ENCODE measurements at regions not wholly inside any gene's neighbourhood (a gene's known extent, or its start where the extent isn't known, plus 50 kb on each side); places are given as distances from the start of the nearest gene placed in this dataset.

DNA sequence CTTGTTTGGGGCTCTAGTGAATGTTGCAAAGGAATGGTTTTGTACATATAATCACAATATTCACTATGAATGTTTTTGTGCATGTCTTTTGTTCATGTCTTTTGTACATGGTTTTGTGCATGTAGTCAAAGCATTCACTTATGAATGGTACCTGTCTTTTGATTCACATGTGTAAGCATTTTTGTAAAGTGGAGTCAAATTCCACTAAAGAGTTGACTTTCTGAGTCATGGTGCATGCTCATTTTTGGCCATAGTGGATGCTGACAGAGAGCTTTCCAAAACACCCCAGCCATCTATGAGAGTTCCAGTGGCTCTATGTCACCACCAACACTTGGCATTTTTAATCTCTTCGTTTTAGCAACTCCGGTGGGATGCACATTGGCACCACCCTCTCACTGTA is 1185.9 kb upstream of the TMEM132C start:
- no peak for DNase-seq
- Mint-ChIP-seq H3K9me3 (peaks cover 1 to 2% of the 10 kb centered on the region in 2 donors), H3K4me3 (no peak overlapping the region), H3K4me1 (ENCODE audit: low read depth) (peaks cover 12% of the 10 kb centered on the region), H3K27ac (no peak overlapping the region), H3K27me3 (ENCODE audit: low read depth) (peaks cover 7% of the 10 kb centered on the region), H3K36me3 (ENCODE audit: insufficient read depth in 2 of 2) (no peaks in the 10 kb centered on the region)
- no peak for ATAC-seq (replicated peaks in 1 of 2)

DNA sequence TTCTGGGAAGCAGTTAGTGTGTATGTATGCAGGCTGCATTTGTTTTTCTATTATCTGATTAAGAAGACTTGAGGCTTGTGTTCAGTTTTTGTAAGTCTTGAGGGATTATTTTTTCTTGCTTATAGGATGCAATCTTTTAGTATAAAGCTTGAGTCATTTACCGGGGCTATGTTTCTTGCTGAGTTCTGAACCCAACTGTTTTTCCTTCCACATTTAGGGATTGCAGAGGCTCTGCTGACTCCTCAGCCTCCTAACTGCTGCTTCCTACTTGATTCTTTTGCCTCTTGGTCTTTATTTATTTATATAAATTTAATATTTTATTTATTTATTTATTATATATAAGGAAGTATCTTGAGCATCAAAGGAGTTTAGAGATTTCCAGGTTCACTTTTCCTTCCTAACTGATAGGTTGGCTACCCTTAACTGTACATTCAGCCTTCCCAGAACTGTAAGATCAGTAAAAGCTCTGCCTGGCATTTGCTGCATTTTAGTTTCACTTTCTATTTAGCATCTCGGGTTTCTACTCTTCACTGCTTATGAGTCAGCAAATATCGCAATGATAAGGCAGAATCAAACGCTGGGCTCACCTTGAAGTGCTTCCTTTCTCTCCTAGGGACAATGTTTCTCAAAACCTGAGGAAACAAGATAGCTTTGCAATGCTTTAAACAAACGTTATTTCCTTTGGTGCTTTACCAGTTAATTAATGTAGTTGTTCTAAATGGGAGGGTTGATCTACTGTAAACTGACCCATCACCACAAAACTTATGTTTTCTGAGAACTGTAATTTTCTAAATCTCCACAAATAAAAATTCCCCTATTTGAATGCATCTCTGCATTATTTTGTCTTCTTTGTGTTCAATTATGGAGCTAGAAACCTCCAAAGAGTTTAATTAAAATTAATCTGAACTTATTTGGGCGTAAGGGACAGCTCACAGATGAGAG is 1183.7 kb upstream of the TMEM132C start:
- H3K27me3 Mint-ChIP-seq (ENCODE audit: low read depth) = no peaks in the 10 kb centered on the region
- ATAC-seq (replicated peaks in 1 of 2) (peak; percentile 77 to 97), DNase-seq (peak in 1 of 2 donors; percentile 30)
- no peaks in the 10 kb centered on the region for H3K36me3 Mint-ChIP-seq (ENCODE audit: insufficient read depth in 2 of 2)
- H3K4me1 Mint-ChIP-seq (ENCODE audit: low read depth) = peaks cover 12% of the 10 kb centered on the region
- H3K9me3 Mint-ChIP-seq = peaks cover 1 to 2% of the 10 kb centered on the region in 2 donors
- peak overlapping the region; percentile 46 to 83 for H3K4me3 Mint-ChIP-seq
- H3K27ac Mint-ChIP-seq = peak overlapping the region; percentile 66

DNA sequence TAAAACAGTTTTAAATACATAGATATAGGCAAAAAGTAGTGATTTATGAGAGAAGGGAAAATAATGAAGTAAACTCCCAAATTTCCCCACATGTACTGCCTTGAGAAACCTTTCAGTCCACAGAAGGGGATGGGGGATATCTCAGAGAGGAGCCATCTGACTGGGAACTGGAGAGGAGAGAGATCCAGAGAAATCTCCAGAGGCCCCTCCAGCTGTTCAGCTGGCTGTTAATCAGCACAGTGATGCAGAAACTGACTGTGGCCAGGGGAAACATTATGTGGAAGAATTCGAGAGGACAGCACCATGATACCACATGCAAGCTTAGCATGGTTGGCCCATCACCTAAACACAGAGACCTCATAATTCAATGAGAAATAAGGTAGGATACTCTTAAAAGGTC is 1165.9 kb upstream of the TMEM132C start:
- H3K36me3 Mint-ChIP-seq (ENCODE audit: insufficient read depth in 2 of 2) = no peaks in the 10 kb centered on the region
- no peak overlapping the region for H3K4me3 Mint-ChIP-seq
- no peak for DNase-seq
- no peaks in the 10 kb centered on the region for H3K4me1 Mint-ChIP-seq (ENCODE audit: low read depth)
- no peak for ATAC-seq (replicated peaks in 1 of 2)
- H3K27me3 Mint-ChIP-seq (ENCODE audit: low read depth) = no peaks in the 10 kb centered on the region
- no peaks in the 10 kb centered on the region for H3K9me3 Mint-ChIP-seq
- H3K27ac Mint-ChIP-seq = no peak overlapping the region

DNA sequence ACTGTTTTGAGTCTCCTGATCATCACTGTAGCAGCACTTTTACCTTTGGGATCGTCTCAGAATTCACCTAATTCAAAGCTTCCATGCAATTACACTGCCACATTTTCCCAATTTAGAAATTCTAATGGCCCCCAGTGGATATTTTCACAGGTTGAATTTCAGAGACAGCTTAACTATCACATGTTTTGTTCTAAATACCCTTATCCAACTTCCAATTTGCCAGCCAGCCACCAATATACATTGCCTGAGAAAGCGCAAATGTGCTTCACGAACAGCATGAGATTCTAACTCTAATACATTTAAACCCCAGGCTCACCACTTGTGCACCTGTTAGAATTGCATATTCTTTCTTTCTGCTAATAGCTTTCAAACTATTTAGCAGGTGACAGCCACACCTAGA is 1160.9 kb upstream of the TMEM132C start:
- Mint-ChIP-seq H3K36me3 (ENCODE audit: insufficient read depth in 2 of 2) (no peaks in the 10 kb centered on the region), H3K4me3 (no peak overlapping the region), H3K27ac (no peak overlapping the region), H3K4me1 (ENCODE audit: low read depth) (no peaks in the 10 kb centered on the region), H3K27me3 (ENCODE audit: low read depth) (no peaks in the 10 kb centered on the region), H3K9me3 (no peaks in the 10 kb centered on the region)
- DNase-seq = no peak
- ATAC-seq (replicated peaks in 1 of 2) = no peak

DNA sequence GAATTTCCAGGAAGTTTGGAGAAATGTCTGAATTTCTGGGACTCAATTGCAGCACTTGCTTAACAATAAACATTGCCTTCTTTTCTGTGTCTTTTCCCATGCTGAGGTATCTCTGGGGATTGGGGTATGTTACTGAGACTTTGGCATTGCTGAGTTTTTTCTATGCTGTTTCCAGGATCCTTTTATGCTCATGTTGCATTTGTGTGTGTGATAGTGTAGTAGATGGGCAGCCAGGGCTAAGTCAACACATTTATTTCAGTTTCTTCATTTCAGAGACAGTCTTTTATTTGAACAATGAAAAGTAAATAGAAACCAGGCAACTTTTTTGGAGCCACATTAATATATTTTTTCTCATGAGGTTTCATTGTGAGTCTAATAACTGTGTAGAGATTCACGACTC is 1160.3 kb upstream of the TMEM132C start:
- Mint-ChIP-seq H3K4me1 (ENCODE audit: low read depth) (no peaks in the 10 kb centered on the region), H3K36me3 (ENCODE audit: insufficient read depth in 2 of 2) (no peaks in the 10 kb centered on the region), H3K27me3 (ENCODE audit: low read depth) (no peaks in the 10 kb centered on the region), H3K9me3 (no peaks in the 10 kb centered on the region), H3K27ac (no peak overlapping the region), H3K4me3 (no peak overlapping the region)
- ATAC-seq (replicated peaks in 1 of 2) (no peak), DNase-seq (no peak)

DNA sequence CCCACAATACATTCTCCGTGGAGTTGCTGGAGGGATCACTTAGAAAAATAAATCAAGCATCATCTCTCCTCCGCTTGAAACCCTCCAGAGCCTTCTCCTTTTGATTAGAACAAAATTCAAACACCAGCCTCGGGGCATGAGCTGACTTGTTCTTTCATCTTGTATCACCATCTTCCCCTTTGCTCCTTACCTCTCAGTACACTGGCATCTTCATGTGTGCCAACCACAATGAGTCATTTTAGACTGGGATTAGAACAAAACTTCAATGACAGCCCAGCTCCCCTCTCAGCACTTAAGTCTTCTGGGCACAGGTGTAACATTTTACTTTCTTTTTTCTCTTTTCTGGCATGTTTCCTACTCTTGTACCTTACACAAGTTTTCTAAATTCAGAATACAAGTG is 1159.2 kb upstream of the TMEM132C start:
- ATAC-seq (replicated peaks in 1 of 2) (no peak), DNase-seq (no peak)
- H3K27ac Mint-ChIP-seq = no peak overlapping the region
- H3K4me1 Mint-ChIP-seq (ENCODE audit: low read depth) = no peaks in the 10 kb centered on the region
- H3K27me3 Mint-ChIP-seq (ENCODE audit: low read depth) = no peaks in the 10 kb centered on the region
- H3K9me3 Mint-ChIP-seq = no peaks in the 10 kb centered on the region
- H3K36me3 Mint-ChIP-seq (ENCODE audit: insufficient read depth in 2 of 2) = no peaks in the 10 kb centered on the region
- no peak overlapping the region for H3K4me3 Mint-ChIP-seq

DNA sequence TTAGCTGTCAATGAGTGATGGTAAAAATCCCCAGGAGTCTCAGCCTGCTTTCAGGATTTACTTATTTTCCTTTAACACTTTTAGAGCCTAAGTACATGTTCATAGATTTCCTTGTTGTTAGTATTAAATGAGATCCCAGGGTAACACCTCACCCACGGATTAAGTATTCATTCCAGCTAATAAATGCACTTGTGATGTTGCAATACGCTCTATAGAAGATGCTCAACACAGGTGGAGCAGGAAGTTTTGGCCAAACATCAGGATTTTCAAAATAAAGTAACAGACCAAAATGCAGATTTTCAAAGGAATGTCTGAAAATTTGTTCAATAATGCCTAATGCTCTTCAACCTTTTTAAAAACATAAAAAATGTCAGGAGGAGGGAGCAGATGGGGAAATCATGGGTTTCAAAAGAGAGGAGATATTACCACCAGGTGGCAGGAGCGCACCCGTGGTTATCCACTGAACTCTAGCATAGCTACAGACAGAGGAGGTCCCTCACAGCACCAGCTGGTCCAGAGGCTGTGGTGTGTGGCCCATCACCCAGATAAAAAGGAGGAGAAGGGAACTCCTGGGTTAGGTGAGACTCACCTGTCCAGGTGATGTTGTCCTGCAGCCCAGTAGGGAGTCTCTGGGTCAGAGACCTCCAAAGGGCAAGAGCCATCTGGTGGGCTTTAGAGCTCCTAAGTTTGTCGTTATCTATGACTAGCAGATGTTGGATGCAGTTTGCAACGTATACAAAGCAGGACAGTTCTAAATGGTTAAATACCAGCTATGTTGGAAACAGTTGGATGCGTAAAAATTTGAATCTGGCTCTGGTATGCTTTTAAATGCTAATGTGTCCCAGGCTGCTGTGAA is 1158.4 kb upstream of the TMEM132C start:
- peak in 1 of 2 donors; percentile 79 for ATAC-seq (replicated peaks in 1 of 2)
- Mint-ChIP-seq H3K9me3 (no peaks in the 10 kb centered on the region), H3K27ac (peak overlapping the region; percentile 50), H3K36me3 (ENCODE audit: insufficient read depth in 2 of 2) (no peaks in the 10 kb centered on the region), H3K27me3 (ENCODE audit: low read depth) (no peaks in the 10 kb centered on the region), H3K4me1 (ENCODE audit: low read depth) (no peaks in the 10 kb centered on the region), H3K4me3 (no peak overlapping the region)
- DNase-seq = peak; percentile 26 to 55

DNA sequence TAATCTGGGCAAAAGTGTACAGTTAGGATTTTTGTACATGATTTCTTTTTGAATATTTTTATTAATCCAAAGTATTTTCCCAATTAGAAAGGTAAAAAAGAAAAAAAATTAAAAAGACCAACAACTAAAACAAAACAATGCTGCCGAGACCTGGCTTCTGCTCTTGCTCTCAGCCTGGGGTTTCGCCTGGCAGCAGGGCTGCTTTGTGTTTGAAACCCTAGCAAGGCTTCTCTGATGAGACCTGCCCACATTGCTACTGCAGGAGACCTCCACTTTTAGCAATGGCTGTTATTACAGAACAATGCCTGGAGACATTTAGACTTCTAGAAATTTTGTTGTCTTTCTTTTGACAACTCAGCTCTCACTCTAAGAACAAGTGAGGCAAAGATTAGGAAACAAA is 1153.0 kb upstream of the TMEM132C start:
- peaks cover 0 to under 1% of the 10 kb centered on the region in 2 donors for H3K9me3 Mint-ChIP-seq
- H3K4me1 Mint-ChIP-seq (ENCODE audit: low read depth) = no peaks in the 10 kb centered on the region
- DNase-seq (no peak), ATAC-seq (replicated peaks in 1 of 2) (no peak)
- no peaks in the 10 kb centered on the region for H3K36me3 Mint-ChIP-seq (ENCODE audit: insufficient read depth in 2 of 2)
- H3K4me3 Mint-ChIP-seq = no peak overlapping the region
- H3K27ac Mint-ChIP-seq = no peak overlapping the region
- H3K27me3 Mint-ChIP-seq (ENCODE audit: low read depth) = no peaks in the 10 kb centered on the region

DNA sequence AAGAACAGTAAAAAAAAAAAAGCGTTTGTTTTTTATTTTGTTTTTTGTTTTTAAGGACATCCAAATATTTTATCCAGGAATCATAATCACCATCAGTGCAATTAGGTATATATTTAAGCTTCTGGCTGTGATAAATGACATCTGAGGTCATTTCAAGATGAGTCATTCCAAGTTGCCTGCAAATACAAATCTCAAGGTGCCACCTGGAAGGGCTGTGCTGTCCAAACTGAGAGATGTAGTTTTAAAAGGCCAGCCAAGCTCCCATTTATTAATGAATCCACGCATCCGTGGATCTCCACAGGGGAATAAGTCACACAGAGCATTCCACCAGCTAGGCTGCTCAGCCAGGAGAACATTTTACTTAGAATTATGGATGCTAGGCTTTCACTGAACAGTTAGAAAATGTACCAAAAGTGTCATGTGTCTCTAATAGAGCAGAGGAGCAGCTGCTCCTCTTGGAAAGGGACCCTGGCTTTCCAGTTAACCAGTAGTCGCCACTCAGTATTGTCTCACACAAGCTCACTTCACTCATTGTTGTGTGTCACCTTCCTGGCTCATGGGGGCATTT is 1151.4 kb upstream of the TMEM132C start:
- DNase-seq (no peak), ATAC-seq (replicated peaks in 1 of 2) (no peak)
- H3K4me3 Mint-ChIP-seq = no peak overlapping the region
- no peaks in the 10 kb centered on the region for H3K36me3 Mint-ChIP-seq (ENCODE audit: insufficient read depth in 2 of 2)
- H3K4me1 Mint-ChIP-seq (ENCODE audit: low read depth) = no peaks in the 10 kb centered on the region
- peaks cover 0 to 2% of the 10 kb centered on the region in 2 donors for H3K9me3 Mint-ChIP-seq
- H3K27me3 Mint-ChIP-seq (ENCODE audit: low read depth) = no peaks in the 10 kb centered on the region
- no peak overlapping the region for H3K27ac Mint-ChIP-seq

DNA sequence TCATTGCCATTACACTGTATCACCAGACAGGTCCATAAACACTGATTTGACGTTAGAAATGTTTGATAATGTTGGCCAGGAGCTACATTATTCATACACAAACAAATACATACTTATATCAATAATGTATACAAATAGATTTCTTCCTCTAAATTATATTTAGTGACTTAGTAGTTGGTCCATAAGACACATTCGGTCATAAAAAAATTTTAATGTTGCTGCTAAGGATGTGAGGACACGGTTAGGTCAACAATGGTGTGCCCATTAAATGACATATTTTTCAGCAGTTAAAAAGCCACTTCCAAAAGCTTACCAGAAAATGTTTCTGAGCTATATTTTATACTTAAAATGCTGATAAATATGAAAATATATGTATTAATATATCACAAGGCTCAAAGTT is 1148.7 kb upstream of the TMEM132C start:
- H3K27me3 Mint-ChIP-seq (ENCODE audit: low read depth) = no peaks in the 10 kb centered on the region
- peaks cover 0 to 2% of the 10 kb centered on the region in 2 donors for H3K9me3 Mint-ChIP-seq
- H3K4me3 Mint-ChIP-seq = no peak overlapping the region
- no peaks in the 10 kb centered on the region for H3K4me1 Mint-ChIP-seq (ENCODE audit: low read depth)
- no peak for ATAC-seq (replicated peaks in 1 of 2)
- H3K36me3 Mint-ChIP-seq (ENCODE audit: insufficient read depth in 2 of 2) = no peaks in the 10 kb centered on the region
- H3K27ac Mint-ChIP-seq = no peak overlapping the region
- DNase-seq = no peak

DNA sequence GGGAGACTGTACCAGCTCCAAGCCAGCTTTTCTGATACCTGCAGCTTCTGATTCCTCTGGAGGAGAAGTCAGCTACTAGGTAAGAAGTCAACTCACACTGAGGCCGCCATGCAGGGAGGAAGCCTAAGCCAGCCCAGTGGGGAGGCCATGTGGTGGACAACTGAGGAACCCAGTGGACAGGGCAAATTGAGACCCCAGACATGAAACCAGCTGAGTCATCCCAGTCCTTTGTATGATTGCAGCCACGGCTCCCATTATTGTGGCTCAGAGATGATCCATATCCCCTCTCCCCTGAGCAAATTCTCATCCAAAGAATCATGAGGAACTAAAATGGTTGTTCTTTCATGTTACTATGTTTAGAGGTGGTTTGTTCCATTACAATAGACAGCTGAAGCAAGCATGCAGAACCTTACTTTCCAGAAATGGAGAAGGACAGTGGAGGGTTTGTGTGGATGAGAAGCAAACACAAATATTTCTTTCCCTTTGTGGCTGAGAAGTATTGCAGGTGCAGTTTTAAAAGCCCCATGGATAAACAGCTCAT is 1147.3 kb upstream of the TMEM132C start:
- no peaks in the 10 kb centered on the region for H3K27me3 Mint-ChIP-seq (ENCODE audit: low read depth)
- no peaks in the 10 kb centered on the region for H3K4me1 Mint-ChIP-seq (ENCODE audit: low read depth)
- H3K27ac Mint-ChIP-seq = no peak overlapping the region
- no peak overlapping the region for H3K4me3 Mint-ChIP-seq
- peaks cover 0 to 2% of the 10 kb centered on the region in 2 donors for H3K9me3 Mint-ChIP-seq
- DNase-seq = no peak
- H3K36me3 Mint-ChIP-seq (ENCODE audit: insufficient read depth in 2 of 2) = no peaks in the 10 kb centered on the region
- ATAC-seq (replicated peaks in 1 of 2) = no peak

DNA sequence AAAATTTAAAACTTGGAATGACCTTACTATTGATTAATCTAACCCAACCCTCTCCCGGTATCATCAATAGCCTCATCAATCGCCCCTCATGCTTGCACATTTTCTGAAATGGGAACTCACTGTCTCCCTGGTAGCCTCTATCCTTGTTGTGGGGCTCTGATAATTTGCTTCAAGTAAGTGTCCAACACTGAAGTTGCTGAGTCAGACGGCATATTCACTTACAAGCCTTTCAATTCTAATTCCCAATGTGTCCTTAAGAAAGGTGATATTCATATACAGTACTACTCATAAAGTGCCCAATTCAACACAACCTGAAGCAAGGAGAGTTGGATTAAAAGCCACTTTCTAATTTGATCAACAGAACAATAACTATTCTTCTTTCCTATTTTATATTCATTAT is 1146.1 kb upstream of the TMEM132C start:
- ATAC-seq (replicated peaks in 1 of 2) = no peak
- H3K27me3 Mint-ChIP-seq (ENCODE audit: low read depth) = no peaks in the 10 kb centered on the region
- H3K36me3 Mint-ChIP-seq (ENCODE audit: insufficient read depth in 2 of 2) = no peaks in the 10 kb centered on the region
- peaks cover 0 to 2% of the 10 kb centered on the region in 2 donors for H3K9me3 Mint-ChIP-seq
- no peak overlapping the region for H3K27ac Mint-ChIP-seq
- peaks cover 4% of the 10 kb centered on the region for H3K4me1 Mint-ChIP-seq (ENCODE audit: low read depth)
- no peak for DNase-seq
- no peak overlapping the region for H3K4me3 Mint-ChIP-seq
